NCI-H2196 (cell line): ENCODE measurements at regions not wholly inside any gene's neighbourhood (a gene's known extent, or its start where the extent isn't known, plus 50 kb on each side); places are given as distances from the start of the nearest gene placed in this dataset.
A peak's percentile ranks its signal among the peaks of the same experiment; 100 is the strongest.
"Not testable (repeated sequence)": the region's sequence is repeated elsewhere in the genome, so short reads cannot be mapped to it uniquely, and the experiment has no call there.

ENCODE experiments used
- DNase-seq: peaks from one replicate; lab custom pipeline; 2025; ENCODE audit not compliant: unreplicated experiment; lab: John Stamatoyannopoulos, UW

- DNase-seq: no peak
Observed at GRCh38 chr18:1627494-1627893, 722.8 kb downstream of the ADCYAP1 start.

GRCh38 chr18:1648712-1649111 lies 744.0 kb downstream of the ADCYAP1 start:
- DNase-seq: no peak

GRCh38 chr18:1652018-1652417 lies 747.3 kb downstream of the ADCYAP1 start:
- no peak for DNase-seq

- DNase-seq: no peak
Observed at GRCh38 chr18:1653873-1654272, 749.2 kb downstream of the ADCYAP1 start.

- no peak for DNase-seq
Observed at GRCh38 chr18:1657876-1658275, 753.2 kb downstream of the ADCYAP1 start.

- peak; percentile 50 for DNase-seq
Observed at GRCh38 chr18:1658908-1659566, 754.4 kb downstream of the ADCYAP1 start.

- peak; percentile 55 for DNase-seq
Observed at GRCh38 chr18:1663879-1664705, 759.4 kb downstream of the ADCYAP1 start.

- no peak for DNase-seq
Observed at GRCh38 chr18:1665079-1665478, 760.4 kb downstream of the ADCYAP1 start.

- no peak for DNase-seq
Observed at GRCh38 chr18:1668279-1668678, 763.6 kb downstream of the ADCYAP1 start.

- DNase-seq: not testable (repeated sequence)
Observed at GRCh38 chr18:1671710-1672109, 767.0 kb downstream of the ADCYAP1 start.

GRCh38 chr18:1676387-1676786 lies 771.7 kb downstream of the ADCYAP1 start:
- no peak for DNase-seq

- DNase-seq: no peak
Observed at GRCh38 chr18:1680108-1680507, 775.4 kb downstream of the ADCYAP1 start.

- no peak for DNase-seq
Observed at GRCh38 chr18:1691863-1692262, 787.2 kb downstream of the ADCYAP1 start.

- DNase-seq: no peak
Observed at GRCh38 chr18:1708006-1708405, 803.3 kb downstream of the ADCYAP1 start.

- DNase-seq: no peak
Observed at GRCh38 chr18:1710114-1710513, 805.4 kb downstream of the ADCYAP1 start.

- DNase-seq: no peak
Observed at GRCh38 chr18:1732143-1732542, 827.5 kb downstream of the ADCYAP1 start.

- no peak for DNase-seq
Observed at GRCh38 chr18:1746131-1746530, 825.2 kb downstream of the METTL4 start.

- no peak for DNase-seq
Observed at GRCh38 chr18:1751249-1751648, 820.1 kb downstream of the METTL4 start.

- DNase-seq: no peak
Observed at GRCh38 chr18:1760901-1761300, 810.4 kb downstream of the METTL4 start.

GRCh38 chr18:1774261-1774660 lies 797.0 kb downstream of the METTL4 start:
- DNase-seq: no peak

- no peak for DNase-seq
Observed at GRCh38 chr18:1777843-1778242, 793.5 kb downstream of the METTL4 start.

- no peak for DNase-seq
Observed at GRCh38 chr18:1778496-1779178, 792.7 kb downstream of the METTL4 start.
